ENCODE measurements at regions not wholly inside any gene's neighbourhood (a gene's known extent, or its start where the extent isn't known, plus 50 kb on each side); places are given as distances from the start of the nearest gene placed in this dataset.

GRCh38 chr4:181261279-181261678 is 981.9 kb upstream of the TENM3 start:
- H3K27ac ChIP-seq = no peak overlapping the region
- H3K36me3 ChIP-seq (ENCODE audit: low read depth, missing control alignments) = no peaks in the 10 kb centered on the region
- WGBS, 2 donors = 31 to 34% methylated on average over 5 of the region's 5 CpGs
- no peaks in the 10 kb centered on the region for H3K27me3 ChIP-seq
- no peaks in the 10 kb centered on the region for H3K4me1 ChIP-seq
- intact Hi-C loops (cut with DNase I; ENCODE audit: low total_unique reads) = no loop called here
- no peak overlapping the region for H3K4me3 ChIP-seq
- TF ChIP-seq POLR2A (IDR thresholded peaks at IDR 0.05) (no peak), CTCF (IDR thresholded peaks at IDR 0.05) (no peak)
- H3K9me3 ChIP-seq = no peaks in the 10 kb centered on the region
- DNase-seq = no peak

- intact Hi-C loops (cut with DNase I; ENCODE audit: low total_unique reads) = no loop called here
- Histone ChIP-seq H3K4me3 (no peak overlapping the region), H3K36me3 (ENCODE audit: low read depth, missing control alignments) (no peaks in the 10 kb centered on the region), H3K27me3 (no peaks in the 10 kb centered on the region), H3K27ac (no peak overlapping the region), H3K9me3 (no peaks in the 10 kb centered on the region), H3K4me1 (no peaks in the 10 kb centered on the region)
- DNase-seq = no peak
- WGBS, 2 donors = 36 to 50% methylated on average over 9 of the region's 9 CpGs
- TF ChIP-seq POLR2A (IDR thresholded peaks at IDR 0.05) (no peak), CTCF (IDR thresholded peaks at IDR 0.05) (no peak)
These were observed 978.3 kb upstream of the TENM3 start for GRCh38 chr4:181264893-181265292.

GRCh38 chr4:181265370-181265769 is 977.8 kb upstream of the TENM3 start:
- no peaks in the 10 kb centered on the region for H3K9me3 ChIP-seq
- H3K27me3 ChIP-seq = no peaks in the 10 kb centered on the region
- no peak overlapping the region for H3K27ac ChIP-seq
- no peak for DNase-seq
- TF ChIP-seq CTCF (IDR thresholded peaks at IDR 0.05) (no peak), POLR2A (IDR thresholded peaks at IDR 0.05) (no peak)
- intact Hi-C loops (cut with DNase I; ENCODE audit: low total_unique reads) = no loop called here
- no peaks in the 10 kb centered on the region for H3K36me3 ChIP-seq (ENCODE audit: low read depth, missing control alignments)
- H3K4me1 ChIP-seq = no peaks in the 10 kb centered on the region
- 40 to 50% methylated on average over 4 of the region's 4 CpGs for WGBS, 2 donors
- no peak overlapping the region for H3K4me3 ChIP-seq

GRCh38 chr4:181271116-181271640 is 972.0 kb upstream of the TENM3 start:
- H3K4me3 ChIP-seq = no peak overlapping the region
- H3K27me3 ChIP-seq = no peaks in the 10 kb centered on the region
- intact Hi-C loops (cut with DNase I; ENCODE audit: low total_unique reads) = no loop called here
- DNase-seq = no peak
- no peak for TF ChIP-seq POLR2A (IDR thresholded peaks at IDR 0.05)
- no peak for TF ChIP-seq CTCF (IDR thresholded peaks at IDR 0.05)
- H3K27ac ChIP-seq = no peak overlapping the region
- no peaks in the 10 kb centered on the region for H3K4me1 ChIP-seq
- no peaks in the 10 kb centered on the region for H3K9me3 ChIP-seq
- 77 to 79% methylated on average over 9 of the region's 9 CpGs for WGBS, 2 donors
- H3K36me3 ChIP-seq (ENCODE audit: low read depth, missing control alignments) = no peaks in the 10 kb centered on the region

- Histone ChIP-seq H3K4me1 (no peaks in the 10 kb centered on the region), H3K27ac (no peak overlapping the region), H3K4me3 (no peak overlapping the region), H3K36me3 (ENCODE audit: low read depth, missing control alignments) (no peaks in the 10 kb centered on the region), H3K9me3 (no peaks in the 10 kb centered on the region), H3K27me3 (no peaks in the 10 kb centered on the region)
- no peak for DNase-seq
- intact Hi-C loops (cut with DNase I; ENCODE audit: low total_unique reads) = no loop called here
- TF ChIP-seq CTCF (IDR thresholded peaks at IDR 0.05) (no peak), POLR2A (IDR thresholded peaks at IDR 0.05) (no peak)
- 91 to 93% methylated on average over 4 of the region's 4 CpGs for WGBS, 2 donors
These were observed 970.8 kb upstream of the TENM3 start for GRCh38 chr4:181272422-181272821.
